GM18505 (cell line): ENCODE measurements at regions not wholly inside any gene's neighbourhood (a gene's known extent, or its start where the extent isn't known, plus 50 kb on each side); places are given as distances from the start of the nearest gene placed in this dataset.

Experiments
- ATAC-seq: cut with Tn5 transposase; IDR thresholded peaks from one replicate; pipeline ENCODE4 v1.9.1; 2021; ENCODE audit not compliant: unreplicated experiment
- POLR2A ChIP-seq: IDR thresholded peaks from 4 replicates; pipeline ENCODE4 v1.6.1; 2011; ENCODE audit warnings: borderline replicate concordance; ENCODE audit not compliant: insufficient read depth, insufficient read length; ENCODE audit errors: extremely low read depth

DNA sequence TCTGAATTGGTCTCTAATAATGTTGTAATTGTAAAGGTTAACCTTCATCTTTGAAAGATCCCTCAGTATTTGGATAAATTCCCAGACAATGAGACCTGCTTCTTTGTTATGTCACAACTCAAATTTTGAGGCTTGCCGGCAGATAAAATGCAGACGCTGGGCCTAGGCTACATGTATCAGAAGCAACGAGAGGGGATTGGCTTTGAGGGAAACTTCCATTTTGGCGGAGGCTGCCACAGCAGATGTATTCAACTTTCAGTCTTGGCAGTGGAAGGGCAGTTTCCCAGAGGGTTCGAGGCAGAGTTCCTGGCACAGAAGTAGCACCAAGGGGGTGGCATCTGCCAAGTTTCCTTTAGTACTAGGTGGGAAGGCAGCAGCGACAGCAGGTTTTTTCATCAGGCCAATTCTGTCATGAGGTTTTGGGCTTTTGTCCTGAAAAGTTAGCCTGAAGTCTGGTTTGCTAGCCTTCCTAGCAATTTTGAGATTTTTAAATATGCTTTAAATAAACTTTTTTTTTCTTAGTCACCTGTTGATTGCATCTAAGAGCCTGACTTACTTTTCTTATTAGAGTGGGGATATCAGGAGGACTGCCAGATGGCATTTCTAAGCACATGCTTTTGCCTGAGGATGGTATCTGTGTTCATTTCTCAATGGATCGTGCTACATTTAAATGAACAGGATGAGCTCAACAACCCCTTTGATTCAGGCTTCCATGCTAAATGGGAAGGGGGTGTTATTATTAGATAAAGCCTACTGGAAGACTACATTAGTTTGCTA, 89.5 kb upstream of the FAM3C start:
- TF ChIP-seq POLR2A, result no peak
- ATAC-seq, result no peak

DNA sequence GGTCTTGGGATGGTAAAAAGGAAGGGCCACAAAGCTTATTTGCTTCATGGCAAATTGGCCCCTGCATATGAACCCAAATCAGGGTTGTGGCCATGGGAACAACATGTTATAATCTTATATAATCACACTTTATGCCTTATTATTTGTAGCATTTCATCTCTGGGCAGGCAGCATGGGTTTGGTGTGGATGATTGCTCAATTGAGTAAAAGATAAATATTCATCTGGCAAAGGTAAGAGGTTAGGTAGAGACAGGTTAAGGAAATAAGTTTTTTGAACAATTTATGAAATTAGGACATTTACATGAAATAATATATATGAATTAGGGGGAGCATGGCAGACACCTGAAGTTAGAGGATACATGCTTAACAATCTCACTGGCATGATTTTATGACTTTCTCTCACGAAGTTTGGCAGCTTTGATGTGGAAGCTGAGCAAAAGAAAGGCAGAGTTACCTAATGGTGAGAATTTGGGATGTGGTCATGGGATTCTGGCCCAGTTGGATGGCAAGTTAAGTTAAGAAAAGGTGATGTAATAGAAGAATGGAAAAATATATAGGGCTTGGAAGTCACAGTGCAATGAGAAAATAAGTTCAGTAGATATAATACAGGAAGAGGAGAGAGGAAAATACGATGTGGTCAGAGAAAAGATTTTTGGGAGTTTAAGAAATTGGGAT, 88.1 kb upstream of the FAM3C start:
- TF ChIP-seq POLR2A, result no peak
- ATAC-seq, result no peak

DNA sequence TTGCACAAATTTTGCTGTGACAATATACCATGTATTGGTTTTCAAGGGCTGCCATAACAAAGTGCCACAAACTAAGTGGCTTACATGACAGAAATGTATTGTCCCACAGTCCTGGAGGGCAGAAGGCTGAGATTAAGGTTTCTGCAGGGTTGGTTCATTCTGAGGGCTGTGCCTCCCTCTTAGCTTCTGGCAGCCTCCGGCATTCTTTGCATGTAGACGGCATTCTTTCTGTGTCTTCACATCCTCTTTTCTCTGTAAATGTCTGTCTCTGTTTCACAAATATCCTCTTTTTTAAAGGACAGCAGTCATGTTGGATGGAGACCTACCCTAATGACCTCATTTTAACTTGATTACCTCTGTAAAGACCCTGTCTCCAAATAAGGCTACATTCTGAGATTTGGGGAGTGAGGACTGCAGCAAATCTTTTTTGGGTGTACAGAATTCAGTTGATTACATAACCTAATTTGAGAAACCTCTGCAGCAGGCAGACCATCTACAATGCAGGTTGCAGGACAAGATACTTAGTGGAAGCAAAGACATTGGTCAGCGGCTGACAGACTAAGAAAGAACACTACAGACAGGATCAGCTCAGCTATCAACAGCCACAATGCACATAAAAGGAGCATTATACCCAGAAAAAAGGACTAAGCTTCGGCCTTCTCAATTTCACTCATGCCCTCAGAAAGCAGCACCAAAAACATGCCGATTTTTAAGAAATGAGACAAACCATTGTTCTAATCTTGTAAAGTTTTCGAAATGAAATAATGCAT, 84.6 kb upstream of the FAM3C start:
- no peak for TF ChIP-seq POLR2A
- ATAC-seq, result no peak

DNA sequence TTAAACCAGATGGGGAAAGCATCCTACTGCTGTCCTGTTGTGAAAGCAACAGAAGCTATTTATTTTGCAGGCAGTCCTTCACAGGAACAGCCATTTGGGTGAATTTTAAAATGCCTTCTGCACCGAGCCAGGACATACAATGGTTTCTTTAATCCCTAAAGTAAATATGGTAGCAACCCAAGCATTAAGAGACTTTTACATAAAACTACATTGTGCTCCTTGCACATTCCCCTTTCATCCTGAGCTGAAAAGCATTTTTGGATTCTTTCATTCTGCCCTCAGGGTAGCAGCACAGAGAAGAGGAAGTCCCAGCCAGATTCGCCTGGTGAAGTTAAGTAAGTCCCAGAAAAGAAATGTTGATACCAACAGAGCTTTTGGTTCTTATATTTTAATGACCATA, 84.0 kb upstream of the FAM3C start:
- no peak for TF ChIP-seq POLR2A
- ATAC-seq, result no peak

DNA sequence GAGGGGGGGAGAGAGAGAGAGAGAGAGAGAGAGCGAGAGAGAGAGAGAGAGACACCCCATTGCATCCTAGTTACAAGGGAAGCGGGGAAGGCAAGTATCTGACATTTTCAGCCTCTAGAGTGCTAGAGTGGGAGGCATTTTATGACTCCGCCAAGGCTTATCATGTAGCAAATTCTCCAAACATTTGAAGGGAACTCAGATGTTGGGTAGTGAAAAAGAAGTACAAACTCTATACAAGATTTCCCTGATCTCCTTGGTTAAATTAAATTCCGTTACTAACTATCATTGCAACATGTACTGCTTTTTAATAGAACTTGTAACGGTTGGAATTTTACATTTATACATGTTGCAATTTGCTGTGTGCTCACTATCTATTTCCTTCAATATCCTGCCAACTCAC, 83.4 kb upstream of the FAM3C start:
- ATAC-seq, result no peak

DNA sequence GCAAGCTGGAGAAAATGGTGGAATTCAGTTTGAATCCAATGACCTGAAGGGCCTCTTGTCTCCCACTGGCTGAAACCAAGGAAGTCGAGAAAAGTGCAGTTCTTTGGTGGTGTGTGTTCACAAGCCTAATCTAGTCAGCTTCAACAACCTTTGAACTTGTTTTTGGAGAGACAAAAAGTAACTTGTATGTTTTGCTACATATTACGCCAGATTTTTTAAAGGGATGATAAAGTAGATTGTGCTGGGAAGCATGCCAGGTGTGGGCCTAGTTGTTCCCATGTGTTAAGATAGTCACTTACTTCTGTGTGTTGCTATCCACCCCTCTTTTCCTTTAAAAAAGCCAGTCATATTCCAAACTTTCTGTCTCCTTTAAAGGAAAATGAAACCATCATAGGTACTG, 79.7 kb upstream of the FAM3C start:
- no peak for TF ChIP-seq POLR2A
- no peak for ATAC-seq

More for the DNA sequence above, 83.4 kb upstream of the FAM3C start:
- TF ChIP-seq POLR2A, result no peak

DNA sequence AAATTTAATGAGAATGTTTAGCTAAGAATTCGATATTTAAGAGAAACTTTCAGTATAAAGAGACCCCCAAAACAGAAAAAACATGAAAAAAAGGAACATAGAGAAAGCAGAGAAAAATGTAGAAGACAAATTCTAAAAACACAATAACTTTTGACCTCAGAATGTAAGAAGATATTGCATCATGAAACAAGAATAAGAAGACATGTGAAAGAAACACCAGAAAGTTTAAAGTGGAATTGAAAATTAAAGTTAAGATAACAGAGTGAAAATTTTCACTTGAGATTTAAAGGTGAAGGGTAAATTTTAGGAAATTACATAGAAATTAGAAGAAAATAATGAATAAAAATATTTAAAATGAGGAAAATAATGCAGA, 78.2 kb upstream of the FAM3C start:
- ATAC-seq, result no peak
- TF ChIP-seq POLR2A, result no peak

DNA sequence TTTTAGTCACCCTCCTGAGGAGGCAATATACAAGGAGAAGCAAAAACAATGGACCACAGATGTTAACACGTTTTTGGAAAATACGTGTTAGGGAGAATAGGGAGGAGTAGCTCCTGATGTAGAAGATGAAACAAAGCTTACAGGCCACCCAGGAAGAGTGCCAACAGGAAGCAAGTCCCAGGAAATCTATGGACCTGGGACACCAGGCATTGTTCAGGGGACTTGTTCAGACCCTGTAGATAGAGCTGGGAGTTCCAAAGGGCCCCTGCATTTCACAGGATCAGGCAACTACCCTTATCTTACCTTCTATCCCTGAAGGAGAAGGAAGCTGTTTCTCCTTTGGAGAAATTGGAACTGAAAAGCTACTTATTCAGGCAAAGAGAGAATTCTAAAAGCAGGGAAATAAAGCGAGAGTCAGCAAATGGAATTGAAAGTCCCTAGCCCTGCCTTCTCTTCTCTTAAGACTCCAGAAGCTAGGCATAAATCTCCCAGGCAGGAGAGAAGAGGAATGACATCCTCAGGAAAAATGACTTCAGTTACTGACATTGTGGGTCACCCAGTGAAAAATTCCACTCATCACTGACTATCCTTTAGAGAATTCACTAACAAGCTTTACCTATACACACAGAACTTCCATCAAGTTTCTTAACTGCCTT, 77.7 kb upstream of the FAM3C start:
- TF ChIP-seq POLR2A, result no peak
- no peak for ATAC-seq

DNA sequence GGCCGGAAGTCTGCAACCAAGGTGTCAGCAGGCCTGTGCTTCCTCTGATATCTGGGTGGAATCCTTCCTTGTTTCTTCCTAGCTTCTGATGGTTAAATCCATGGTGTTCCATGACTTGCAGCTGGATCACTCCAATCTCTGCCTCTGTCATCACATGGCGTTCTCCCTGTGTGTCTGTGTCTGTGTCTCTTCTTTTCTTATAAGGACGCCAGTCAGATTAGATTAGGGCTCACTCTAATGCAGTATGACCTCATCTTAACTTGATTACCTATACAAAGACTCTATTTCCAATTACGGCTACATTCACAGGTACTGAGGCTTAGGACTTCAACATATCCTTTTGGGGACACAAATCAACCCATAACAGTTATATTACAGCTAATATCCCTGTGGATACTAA, 70.3 kb upstream of the FAM3C start:
- no peak for TF ChIP-seq POLR2A
- no peak for ATAC-seq

DNA sequence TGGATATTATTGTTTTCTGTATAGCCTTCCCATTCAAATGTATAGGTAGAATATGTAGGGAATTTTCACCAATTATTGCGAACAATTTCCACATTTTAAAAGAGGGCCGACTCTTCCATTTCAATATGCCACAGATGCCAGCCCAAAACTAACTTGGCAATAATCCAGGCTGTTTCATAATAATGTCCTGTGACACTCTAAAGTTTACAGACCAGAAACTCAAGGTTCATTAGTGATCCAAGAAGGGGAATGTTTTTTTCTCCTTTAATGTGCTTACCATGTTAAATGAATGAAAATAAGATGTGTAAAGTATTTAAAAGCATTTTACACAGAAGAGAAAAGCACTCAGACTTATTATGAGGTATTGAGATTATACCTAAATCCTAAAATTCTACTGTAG, 63.0 kb upstream of the FAM3C start:
- TF ChIP-seq POLR2A, result no peak
- ATAC-seq, result no peak

DNA sequence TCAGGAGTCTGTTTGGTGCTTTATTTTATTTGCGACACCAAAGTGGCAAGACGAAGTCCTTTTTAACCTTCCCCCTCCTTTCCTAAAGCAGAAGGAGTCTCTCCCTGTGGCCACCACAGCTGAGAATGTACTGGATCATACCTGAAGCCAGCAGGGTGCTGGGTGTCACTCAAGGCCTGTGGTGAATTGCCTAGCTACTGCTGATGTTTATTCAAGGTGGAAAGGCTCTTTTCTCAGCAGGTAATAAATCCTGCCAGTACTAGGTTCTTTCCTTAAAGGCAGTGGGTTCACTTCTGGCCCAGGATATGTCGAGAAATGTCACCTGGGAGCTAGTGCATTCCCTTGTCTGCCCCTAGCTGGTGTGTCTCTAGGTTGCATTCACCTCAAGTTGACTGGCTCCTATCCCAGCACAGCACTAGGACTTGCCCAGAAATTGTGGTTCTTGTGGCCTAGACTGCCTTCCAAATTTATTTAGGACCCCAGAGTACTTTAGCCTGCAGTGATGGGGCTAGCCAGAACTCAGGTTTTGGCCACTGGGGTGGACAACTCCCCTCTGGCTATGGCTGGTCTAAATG, 60.8 kb upstream of the FAM3C start:
- TF ChIP-seq POLR2A, result no peak
- no peak for ATAC-seq

DNA sequence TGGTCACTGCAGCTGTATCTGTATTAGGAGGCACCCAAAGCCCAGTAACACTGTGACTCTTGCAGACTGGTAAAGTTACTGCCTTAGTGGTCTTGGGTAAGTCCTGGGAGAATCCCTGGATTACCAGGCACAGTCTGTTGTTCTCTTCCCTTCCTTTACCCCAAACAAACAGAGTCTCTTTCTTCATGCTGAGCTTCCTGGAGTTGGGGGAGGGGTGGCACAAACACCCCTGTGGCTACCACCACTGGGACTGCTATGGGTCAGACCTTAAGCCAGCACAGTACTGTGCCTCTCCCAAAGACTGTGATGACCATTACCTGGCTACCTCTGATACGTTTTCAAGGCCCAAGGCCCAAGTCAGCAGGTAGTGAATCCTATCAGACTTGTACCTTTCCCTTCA, 59.9 kb upstream of the FAM3C start:
- no peak for TF ChIP-seq POLR2A
- no peak for ATAC-seq

DNA sequence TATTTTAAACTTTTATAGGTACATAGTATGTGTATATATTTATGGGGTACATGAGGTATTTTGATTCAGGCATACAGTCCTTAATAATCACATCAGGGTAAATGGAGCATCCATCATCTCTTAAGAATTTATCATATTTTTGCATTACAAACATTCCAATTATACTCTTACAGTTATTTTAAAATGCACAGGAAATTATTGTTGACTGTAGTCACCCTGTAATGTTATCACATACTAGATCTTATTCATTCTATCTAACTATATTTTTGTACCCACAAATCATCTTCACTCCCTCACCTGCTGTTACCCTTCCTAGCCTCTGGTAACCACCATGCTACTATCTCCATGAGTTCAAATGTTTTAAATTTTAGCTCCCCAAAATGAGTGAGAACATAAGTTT, 56.3 kb upstream of the FAM3C start:
- no peak for ATAC-seq
- no peak for TF ChIP-seq POLR2A
